ENCODE measurements at regions not wholly inside any gene's neighbourhood (a gene's known extent, or its start where the extent isn't known, plus 50 kb on each side); places are given as distances from the start of the nearest gene placed in this dataset.

DNA sequence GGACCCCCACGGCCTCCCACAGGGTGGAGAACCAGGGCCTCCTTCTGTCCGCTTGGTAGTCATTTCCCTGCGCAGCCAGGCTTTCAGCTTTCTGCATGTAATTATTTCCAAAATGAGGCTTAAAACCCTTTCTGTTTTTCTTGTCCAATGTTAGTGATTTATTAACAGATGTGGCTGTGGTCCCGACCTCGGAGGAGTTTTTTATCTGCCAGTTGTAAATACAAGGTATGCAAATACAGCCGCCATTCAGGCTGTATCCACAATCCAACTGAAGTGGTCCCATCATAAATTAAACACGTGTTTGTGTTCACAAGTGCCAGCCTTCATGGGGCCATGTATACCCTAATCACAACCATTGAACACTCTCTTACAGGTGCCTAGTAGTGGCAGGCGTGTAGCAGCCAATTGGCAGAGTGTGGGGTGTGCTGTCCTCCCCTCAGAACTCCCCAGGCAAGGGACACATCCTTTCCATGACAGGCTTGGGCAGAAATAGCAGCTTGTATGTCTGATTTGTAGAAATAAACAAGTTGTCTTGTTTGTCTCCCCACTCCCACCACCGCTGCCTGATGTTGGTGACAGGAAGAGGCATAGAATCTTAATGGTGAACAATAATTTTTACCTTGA, 251.3 kb upstream of the MKI67 start:
- FAIRE-seq = no peak

DNA sequence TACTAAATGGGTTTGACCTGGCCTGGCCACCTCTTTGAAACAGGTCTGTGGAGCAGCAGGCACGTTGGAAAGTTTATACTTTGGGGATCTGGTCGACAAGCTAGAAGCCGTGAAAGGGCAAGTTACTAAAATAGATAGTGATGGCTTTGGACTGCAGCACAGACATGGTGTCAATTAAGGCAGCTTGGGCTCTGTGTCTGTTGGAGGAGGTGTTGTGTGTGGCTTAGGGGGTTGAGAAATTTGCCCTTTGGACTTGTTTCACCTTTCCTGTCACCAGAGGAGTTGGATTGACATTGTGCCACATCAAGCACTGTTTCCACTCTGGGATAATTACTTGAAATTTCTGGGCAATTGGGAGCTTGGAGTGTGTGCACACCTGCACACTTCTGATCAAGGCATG, 251.8 kb upstream of the MKI67 start:
- FAIRE-seq = no peak

DNA sequence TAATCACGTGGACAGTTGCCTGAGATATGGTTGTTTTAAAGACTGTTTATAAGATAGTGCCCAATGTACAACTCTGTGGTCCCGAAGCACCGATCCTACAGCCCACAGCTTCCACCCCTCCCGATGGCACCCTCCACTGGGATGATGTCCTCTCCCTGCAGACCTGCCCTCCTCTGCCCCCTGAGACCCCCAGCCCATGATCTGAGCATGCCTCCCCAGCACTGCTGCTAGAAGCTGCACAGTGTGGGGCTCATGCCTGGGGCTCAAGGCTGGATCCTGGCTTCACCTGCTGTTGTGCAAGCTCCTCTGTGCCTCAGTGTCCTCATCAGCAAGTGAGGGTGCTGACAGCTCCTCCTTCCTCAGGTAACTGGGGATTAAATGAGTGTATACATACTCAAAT, 254.7 kb upstream of the MKI67 start:
- no peak for FAIRE-seq

GRCh38 chr10:128382225-128382624, 256.0 kb upstream of the MKI67 start:
- FAIRE-seq = no peak

- no peak for FAIRE-seq
Observed at GRCh38 chr10:128384831-128385230, 258.6 kb upstream of the MKI67 start.

GRCh38 chr10:128386231-128386630, 260.0 kb upstream of the MKI67 start:
- FAIRE-seq = no peak

DNA sequence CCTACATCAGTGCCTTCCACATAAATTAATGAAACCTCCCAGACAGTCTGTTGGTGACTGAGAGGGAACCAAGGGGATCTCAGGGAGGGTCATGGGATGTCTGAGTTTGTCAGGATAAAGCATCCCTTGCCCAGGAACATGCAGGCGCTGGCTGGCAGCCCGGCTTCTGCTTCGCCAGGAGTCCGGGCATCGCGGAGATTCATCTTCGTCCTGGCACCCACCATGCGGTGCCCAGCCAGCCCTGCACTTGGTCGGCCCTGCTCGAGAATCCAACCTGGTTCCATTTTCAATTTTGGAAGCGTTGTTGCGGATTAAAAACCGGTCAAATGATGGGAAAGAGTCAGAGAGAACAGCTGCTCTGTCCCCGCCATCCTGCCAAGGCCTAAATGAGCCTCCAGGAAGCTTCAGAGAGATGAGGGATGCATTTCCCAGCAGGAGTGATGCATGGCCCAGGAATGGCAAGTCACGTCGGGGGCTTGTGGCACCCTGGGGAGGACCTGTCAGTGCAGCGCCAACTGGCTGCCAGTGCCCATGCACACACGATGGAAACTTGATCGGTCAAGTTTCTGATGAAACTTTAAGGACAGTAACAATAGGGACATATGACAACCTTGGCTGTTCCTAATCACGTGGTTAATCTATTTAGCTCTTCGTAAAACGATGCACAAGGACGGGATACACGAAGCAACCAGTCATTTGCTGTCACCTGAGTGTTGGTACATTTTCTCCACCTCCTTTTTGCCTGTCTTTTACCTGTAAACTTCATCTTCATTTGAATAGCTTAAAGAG, 260.8 kb upstream of the MKI67 start:
- no peak for FAIRE-seq

DNA sequence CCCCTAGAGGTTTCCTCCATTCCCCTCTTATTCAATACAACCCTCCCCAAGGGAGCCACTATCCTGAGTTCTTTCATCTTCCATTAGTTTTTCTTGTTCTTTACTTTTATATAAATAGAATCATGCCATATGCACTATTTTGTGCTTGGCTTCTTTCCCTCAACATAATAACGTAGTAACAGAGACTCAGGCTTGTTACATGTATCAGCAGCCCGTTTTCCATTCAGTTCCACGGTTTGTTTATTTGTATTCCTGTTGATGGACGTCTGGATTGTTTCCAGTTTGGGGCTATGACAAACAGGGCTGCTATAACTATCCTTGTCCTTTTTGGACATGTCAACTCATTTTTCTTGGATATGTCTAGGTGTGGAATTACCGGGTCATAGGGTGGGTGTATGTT, 264.4 kb upstream of the MKI67 start:
- FAIRE-seq = no peak

DNA sequence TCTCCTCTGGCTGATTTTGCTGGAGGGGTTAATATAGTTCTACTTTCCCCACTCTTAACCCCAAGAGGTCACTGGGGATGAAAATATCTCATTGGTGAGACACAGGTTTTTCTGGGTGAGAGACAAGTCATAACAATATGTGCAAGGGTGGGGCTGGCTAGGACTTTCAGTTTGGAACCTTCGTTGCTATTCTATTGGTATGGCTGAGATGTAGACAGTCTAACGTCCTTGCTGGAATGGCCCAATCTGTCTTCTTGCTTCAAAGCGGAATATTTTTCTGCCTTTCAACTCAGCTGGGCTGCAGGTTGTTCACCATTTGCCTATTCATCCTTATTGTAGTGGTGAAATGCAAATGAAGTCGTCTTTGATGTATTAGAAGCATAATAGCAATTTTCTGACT, 267.3 kb upstream of the MKI67 start:
- no peak for FAIRE-seq

- no peak for FAIRE-seq
Observed at GRCh38 chr10:128398118-128398517, 271.9 kb upstream of the MKI67 start.

- FAIRE-seq = no peak
Observed at GRCh38 chr10:128398999-128399398, 272.8 kb upstream of the MKI67 start.

GRCh38 chr10:128400564-128400963, 274.3 kb upstream of the MKI67 start:
- FAIRE-seq = no peak

DNA sequence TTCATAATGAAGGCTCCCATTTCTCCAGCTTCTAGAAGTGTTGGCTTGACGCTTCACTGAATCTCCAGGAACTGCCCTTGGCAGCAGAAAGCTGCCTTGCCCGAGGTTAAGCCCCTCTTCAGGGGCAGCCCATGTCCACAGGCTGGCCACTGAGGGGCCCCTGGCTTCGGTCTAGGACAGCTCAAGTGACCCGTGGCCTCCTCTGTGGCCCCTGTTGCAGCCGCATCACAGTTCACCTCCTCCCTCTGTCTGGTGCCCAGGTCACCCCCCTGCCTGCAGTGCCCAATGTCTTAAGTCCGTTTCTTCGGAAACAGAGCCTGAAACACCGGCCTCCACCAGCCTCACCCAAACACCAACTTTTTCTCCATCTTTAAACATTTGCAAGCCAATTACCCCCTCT, 279.2 kb upstream of the MKI67 start:
- FAIRE-seq = no peak

DNA sequence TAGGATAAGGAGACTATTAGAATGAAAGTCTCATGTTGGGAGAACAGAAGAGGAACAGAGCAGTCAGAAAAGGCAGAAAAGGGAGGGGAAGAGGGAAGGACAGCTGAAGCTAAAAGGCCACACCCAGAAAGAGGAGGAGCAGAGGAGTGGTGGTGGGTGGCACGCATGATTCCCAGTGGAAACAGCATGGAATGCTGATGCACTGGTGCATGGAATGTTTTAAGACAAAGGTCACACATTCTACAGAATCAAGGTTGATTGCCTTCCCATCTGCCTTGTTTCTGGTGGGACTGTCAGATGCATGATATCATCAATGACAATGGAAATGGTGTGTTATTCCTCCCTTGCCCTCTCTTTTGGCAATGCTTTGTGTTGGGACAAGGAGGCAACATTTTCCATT, 285.4 kb upstream of the MKI67 start:
- no peak for FAIRE-seq

DNA sequence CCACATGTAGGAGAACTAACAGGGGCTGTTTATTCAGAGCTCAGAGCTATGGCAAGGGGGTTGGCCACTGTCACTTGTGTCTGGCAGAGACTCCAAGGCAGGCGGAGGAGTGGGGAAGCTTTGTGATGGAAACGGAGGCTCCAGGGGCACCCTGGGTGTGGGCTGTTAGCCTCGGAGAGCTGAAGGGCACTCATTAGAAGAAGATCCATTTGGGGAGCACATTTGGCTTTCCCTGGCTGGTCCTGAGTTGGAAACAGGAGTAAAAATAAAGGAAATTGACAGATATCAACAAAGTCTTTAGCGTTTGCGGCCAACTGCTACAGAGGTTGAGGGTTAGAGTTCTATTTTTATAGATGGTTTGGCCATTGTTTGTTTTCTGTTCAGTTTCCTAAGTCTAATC, 288.3 kb upstream of the MKI67 start:
- no peak for FAIRE-seq

DNA sequence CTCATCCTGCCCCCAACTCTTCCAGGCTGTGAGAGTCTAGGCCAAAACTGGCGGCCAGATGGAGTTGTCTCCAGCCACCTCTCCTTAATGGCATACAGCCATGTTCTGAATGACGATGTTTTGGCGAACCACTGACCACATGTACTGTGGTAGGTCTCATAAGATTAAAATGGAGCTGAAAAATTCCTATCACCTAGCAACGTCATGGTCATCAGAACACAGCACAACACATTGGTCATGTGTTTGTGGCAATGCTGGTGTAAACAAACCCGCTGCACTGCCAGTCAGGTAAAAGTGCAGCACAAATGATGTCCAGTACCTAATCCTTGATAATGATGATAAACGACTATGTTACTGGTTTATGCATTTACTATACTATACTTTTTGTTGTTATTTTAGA, 290.0 kb upstream of the MKI67 start:
- FAIRE-seq = no peak

DNA sequence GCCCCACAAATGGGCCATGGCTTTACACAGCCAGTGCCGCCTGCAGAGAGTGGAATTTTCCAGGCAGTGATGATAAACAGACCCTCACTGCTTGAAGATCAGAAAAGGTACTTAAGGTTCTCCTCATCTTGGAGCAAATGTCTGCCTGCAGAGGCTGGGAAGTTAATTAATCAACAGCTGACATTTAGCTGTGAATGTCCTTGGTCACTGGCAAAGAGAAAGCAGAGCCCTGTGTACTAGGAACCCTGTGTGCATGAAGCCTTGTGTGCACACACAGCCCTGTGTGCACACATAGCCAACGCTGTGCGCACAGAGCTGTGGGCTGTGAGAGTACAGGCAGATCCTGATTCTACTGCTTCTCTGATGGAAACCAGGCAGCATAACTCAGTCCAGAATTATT, 291.6 kb upstream of the MKI67 start:
- no peak for FAIRE-seq

DNA sequence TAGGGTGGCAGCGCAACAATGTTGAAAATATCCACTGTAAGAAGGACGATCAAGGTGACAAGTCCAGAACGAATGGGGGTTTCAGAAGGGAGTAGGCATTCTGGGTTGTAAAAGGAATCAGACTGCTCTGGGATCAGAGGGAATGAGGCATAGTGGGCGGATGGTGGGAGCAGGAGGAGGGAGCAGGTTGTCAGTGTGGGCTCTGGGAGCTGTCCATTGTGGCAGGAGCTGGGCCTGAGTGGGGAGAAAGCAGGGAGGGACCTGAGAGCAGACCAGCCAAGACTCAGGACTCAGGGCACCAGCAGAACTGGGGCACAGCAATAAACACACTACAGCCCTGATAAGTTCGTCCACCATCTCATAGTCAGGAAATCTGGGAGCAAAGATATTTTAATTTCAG, 292.6 kb upstream of the MKI67 start:
- no peak for FAIRE-seq

DNA sequence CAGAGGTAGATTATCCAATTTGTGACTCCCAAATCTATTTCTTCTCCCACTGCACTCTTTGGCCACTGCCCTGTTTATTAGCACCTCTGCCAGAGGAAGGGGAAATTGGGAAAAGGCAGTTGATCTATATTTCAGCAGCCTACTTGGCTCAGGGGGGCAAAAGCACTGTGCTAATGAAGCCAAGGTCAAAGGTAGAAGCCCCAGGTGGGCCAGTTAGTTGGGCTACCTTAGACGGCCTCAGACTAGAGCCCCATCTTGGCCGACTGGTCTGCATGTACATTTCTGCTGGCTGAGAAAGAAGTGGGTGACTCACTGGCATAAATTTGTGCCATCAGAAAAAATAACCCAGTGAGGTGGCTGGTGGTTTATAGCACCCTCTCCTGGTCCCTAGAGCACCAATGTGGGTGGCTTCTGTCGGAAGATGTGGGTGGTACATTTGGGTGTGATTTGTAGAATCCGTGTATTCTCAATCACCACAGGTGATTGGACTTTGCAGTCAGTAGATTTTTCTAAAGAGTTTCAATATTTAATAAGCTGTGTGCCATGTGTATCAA, 293.3 kb upstream of the MKI67 start:
- no peak for FAIRE-seq

- no peak for FAIRE-seq
Observed at GRCh38 chr10:128420623-128421022, 294.4 kb upstream of the MKI67 start.

GRCh38 chr10:128421371-128422160, 295.3 kb upstream of the MKI67 start:
- no peak for FAIRE-seq

- no peak for FAIRE-seq
Observed at GRCh38 chr10:128422190-128422589, 296.0 kb upstream of the MKI67 start.

GRCh38 chr10:128422999-128423398, 296.8 kb upstream of the MKI67 start:
- no peak for FAIRE-seq

- FAIRE-seq = no peak
Observed at GRCh38 chr10:128429321-128429720, 303.1 kb upstream of the MKI67 start.

Measured in A204.1 (cell line).